Testis (tissue), 2 donors: ENCODE measurements at regions not wholly inside any gene's neighbourhood (a gene's known extent, or its start where the extent isn't known, plus 50 kb on each side); places are given as distances from the start of the nearest gene placed in this dataset.
"Not testable (repeated sequence)": the region's sequence is repeated elsewhere in the genome, so short reads cannot be mapped to it uniquely, and the experiment has no call there.

Experiments
- DNase-seq: peaks from one replicate; pipeline ENCODE4 v3.0.0-alpha.2; 2019
- H3K27ac ChIP-seq, 2 donors: fragments of 200-600 bp; sonication (generic); one replicate each; pipeline ENCODE4 v1.5.1; 2019
- H3K27me3 ChIP-seq: fragments of 200-600 bp; sonication (generic); one replicate; pipeline ENCODE4 v1.5.1; 2019
- H3K36me3 ChIP-seq: fragments of 200-600 bp; sonication (generic); one replicate; pipeline ENCODE4 v1.5.1; 2017; ENCODE audit warnings: low read depth; ENCODE audit errors: missing control alignments
- H3K4me1 ChIP-seq: fragments of 200-600 bp; sonication (generic); one replicate; pipeline ENCODE4 v1.5.1; 2019
- H3K4me3 ChIP-seq, 2 donors: fragments of 200-600 bp; sonication (generic); one replicate each; pipeline ENCODE4 v1.5.1; 2017 to 2019
- H3K9me3 ChIP-seq: fragments of 200-600 bp; sonication (generic); one replicate; pipeline ENCODE4 v1.5.1; 2017
- POLR2A ChIP-seq: fragments of 450-650 bp; IDR thresholded peaks from one replicate; pipeline ENCODE4 v1.6.1; 2017; ENCODE audit warnings: antibody characterized with exemption, mild to moderate bottlenecking, moderate library complexity
- WGBS, 2 donors: methylation state at CpG; one replicate each; pipeline ENCODE4 v1.1.5; 2018; 5-methylcytosine and 5-hydroxymethylcytosine counted together
- intact Hi-C: fragments of 100-400 bp; cut with DNase I; formaldehyde crosslinking; loops from one replicate; pipeline ENCODE4 v1.15.1; 2023; ENCODE audit warnings: low total_unique reads
- TF ChIP-seq, protein P1 (sequence below), 3 experiments: fragments of 450-650 bp in 2 of 3; fragments of 200-600 bp in 1 of 3; sonication (generic) in 1 of 3; IDR thresholded peaks; one replicate each; pipeline ENCODE4 v1.5.1; 2016 to 2019; ENCODE audit warnings: antibody characterized with exemption in 3 of 3, mild to moderate bottlenecking in 2 of 3, moderate library complexity in 1 of 3

DNA sequence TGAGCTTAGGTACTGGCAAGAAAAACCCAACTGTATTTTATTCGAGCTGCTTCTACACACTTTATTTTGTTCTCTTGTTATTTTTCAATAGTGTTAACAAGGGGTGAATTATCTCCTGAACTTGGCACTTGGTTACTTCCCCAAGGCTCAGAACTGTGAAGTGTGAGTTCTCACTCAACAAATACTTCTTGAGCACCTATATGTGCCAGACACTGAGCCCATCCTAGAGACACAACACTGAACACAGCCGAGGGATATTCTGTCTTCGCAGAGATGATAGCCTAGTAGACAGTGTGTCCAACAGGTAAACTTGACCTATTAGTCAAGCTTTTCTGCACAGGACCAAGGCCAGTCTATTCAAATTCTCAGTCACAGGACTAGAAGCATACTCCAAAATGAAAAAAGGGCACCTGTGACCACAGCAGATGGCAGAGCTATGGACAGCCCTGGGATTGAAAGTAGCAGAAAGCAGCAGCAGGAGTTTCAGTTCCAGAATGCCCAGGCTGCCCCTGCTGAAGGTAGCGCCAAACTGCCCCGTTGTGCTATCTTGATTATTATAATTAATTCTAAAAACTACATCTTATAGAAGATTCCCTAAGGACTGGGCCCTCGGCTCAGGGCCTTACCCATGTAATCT, 77.8 kb upstream of the TAB2 start:
- DNase-seq: no peak
- no peaks in the 10 kb centered on the region for H3K9me3 ChIP-seq
- WGBS, 2 donors: 93 to 95% methylated on average over 6 of the region's 6 CpGs

DNA sequence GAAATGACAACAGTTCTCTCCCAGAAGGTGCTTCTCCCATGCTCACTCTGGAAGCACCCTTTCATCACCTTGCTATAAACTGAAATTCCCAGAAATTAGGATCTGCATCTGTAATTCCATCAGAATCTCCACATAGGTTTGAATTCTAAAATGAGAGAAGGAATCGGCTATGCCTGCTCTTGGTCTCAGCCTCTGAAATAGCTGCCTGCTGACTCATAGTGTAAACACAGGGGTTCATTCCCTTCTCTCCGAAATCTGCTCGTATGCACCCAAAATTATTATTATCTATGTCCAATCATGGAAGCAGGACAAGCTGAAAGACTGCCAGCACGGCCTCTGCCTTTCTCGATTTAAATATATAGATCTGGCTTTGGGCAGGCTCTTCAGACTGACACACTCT, 74.6 kb upstream of the TAB2 start:
- Histone ChIP-seq H3K27me3 (no peaks in the 10 kb centered on the region), H3K36me3 (no peaks in the 10 kb centered on the region), H3K4me3 (no peak overlapping the region), H3K4me1 (no peaks in the 10 kb centered on the region), H3K27ac (no peak overlapping the region), H3K9me3 (no peaks in the 10 kb centered on the region)
- no peak for DNase-seq
- 82 to 89% methylated on average over 5 of the region's 5 CpGs for WGBS, 2 donors
- intact Hi-C loops: no loop called here
- TF ChIP-seq, protein P1, sequence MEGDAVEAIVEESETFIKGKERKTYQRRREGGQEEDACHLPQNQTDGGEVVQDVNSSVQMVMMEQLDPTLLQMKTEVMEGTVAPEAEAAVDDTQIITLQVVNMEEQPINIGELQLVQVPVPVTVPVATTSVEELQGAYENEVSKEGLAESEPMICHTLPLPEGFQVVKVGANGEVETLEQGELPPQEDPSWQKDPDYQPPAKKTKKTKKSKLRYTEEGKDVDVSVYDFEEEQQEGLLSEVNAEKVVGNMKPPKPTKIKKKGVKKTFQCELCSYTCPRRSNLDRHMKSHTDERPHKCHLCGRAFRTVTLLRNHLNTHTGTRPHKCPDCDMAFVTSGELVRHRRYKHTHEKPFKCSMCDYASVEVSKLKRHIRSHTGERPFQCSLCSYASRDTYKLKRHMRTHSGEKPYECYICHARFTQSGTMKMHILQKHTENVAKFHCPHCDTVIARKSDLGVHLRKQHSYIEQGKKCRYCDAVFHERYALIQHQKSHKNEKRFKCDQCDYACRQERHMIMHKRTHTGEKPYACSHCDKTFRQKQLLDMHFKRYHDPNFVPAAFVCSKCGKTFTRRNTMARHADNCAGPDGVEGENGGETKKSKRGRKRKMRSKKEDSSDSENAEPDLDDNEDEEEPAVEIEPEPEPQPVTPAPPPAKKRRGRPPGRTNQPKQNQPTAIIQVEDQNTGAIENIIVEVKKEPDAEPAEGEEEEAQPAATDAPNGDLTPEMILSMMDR (IDR thresholded peaks at IDR 0.05): no peak
- TF ChIP-seq POLR2A: no peak

More for the DNA sequence above, 77.8 kb upstream of the TAB2 start:
- Histone ChIP-seq H3K27ac (no peak overlapping the region), H3K4me1 (no peaks in the 10 kb centered on the region), H3K27me3 (no peaks in the 10 kb centered on the region), H3K4me3 (no peak overlapping the region), H3K36me3 (no peaks in the 10 kb centered on the region)
- TF ChIP-seq, protein P1 (IDR thresholded peaks at IDR 0.05): no peak
- TF ChIP-seq POLR2A: no peak
- intact Hi-C loops: no loop called here

DNA sequence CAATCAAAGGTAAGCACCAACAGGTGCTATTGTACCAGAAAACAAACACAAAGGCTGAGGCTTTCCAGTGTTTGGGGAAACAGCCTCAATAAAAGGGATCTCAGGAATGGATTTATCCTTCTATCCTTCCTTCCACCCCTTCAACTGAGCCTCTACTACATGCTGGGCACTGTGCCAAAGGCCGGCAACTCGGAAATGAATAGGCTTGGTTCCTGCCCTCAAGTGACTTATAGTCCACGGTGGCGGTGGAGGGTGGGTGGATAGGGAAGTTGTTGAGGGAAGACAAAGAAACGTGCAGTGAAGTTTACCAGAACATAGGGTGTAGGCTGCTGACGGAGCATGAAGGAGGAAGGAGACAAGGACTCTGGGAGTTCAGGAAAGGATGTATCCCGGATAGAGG, 73.4 kb upstream of the TAB2 start:
- TF ChIP-seq, protein P1 (IDR thresholded peaks at IDR 0.05): no peak
- TF ChIP-seq POLR2A: no peak
- Histone ChIP-seq H3K9me3 (no peaks in the 10 kb centered on the region), H3K27ac (no peak overlapping the region), H3K36me3 (no peaks in the 10 kb centered on the region), H3K4me1 (no peaks in the 10 kb centered on the region), H3K27me3 (no peaks in the 10 kb centered on the region), H3K4me3 (no peak overlapping the region)
- intact Hi-C loops: no loop called here
- no peak for DNase-seq
- 70 to 76% methylated on average over 7 of the region's 7 CpGs for WGBS, 2 donors

GRCh38 chr6:149246691-149247384, 70.7 kb upstream of the TAB2 start:
- intact Hi-C loops: no loop called here
- Histone ChIP-seq H3K27ac (no peak overlapping the region), H3K4me1 (no peaks in the 10 kb centered on the region), H3K9me3 (no peaks in the 10 kb centered on the region), H3K27me3 (no peaks in the 10 kb centered on the region), H3K4me3 (no peak overlapping the region), H3K36me3 (no peaks in the 10 kb centered on the region)
- no peak for DNase-seq
- WGBS, 2 donors: 82 to 83% methylated on average over 13 of the region's 13 CpGs
- TF ChIP-seq, protein P1 (IDR thresholded peaks at IDR 0.05): no peak
- TF ChIP-seq POLR2A: no peak

DNA sequence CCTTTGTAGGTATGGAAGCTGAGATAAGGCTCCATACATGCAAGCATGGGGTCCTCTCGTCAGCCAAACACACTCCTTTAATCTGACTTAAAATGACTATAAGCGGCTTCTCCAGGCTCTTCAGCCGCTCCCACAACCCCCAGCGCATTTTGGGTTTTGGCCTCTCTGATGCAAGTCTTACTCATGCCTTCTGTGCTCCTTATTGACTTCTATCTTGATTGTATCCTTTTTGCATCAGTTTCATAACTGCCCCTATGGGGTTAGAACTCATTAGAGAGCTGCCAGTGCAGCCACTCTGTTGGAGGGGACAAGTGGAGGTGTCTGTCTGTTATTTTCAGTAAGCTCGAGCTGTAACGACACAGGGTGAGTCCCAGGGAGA, 70.1 kb upstream of the TAB2 start:
- WGBS, 2 donors: 93 to 96% methylated on average over 6 of the region's 6 CpGs

DNA sequence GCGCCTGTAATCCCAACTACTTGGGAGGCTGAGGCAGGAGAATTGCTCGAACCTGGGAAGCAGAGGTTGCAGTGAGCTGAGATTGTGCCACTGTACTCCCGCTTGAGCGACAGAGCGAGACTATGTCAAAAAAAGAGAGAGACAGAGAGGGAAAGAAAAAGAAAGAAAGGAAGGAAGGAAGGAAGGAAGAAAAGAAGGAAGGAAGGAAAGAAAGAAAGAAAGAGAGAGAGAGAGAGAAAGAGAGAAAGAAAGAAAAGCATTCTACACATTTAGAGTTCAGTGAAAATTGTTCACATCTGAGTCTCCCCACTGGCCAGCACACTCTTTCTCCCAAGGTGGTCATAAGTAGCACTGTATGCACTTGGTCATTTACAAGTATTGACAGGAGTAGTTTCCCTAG, 69.2 kb upstream of the TAB2 start:
- intact Hi-C loops: not testable (repeated sequence)

More for the DNA sequence above, 70.1 kb upstream of the TAB2 start:
- intact Hi-C loops: no loop called here
- Histone ChIP-seq H3K9me3 (no peaks in the 10 kb centered on the region), H3K36me3 (no peaks in the 10 kb centered on the region), H3K27me3 (no peaks in the 10 kb centered on the region), H3K4me3 (no peak overlapping the region), H3K4me1 (no peaks in the 10 kb centered on the region), H3K27ac (no peak overlapping the region)
- TF ChIP-seq POLR2A: no peak
- TF ChIP-seq, protein P1 (IDR thresholded peaks at IDR 0.05): no peak
- no peak for DNase-seq

More for the DNA sequence above, 69.2 kb upstream of the TAB2 start:
- 91 to 92% methylated on average over 5 of the region's 5 CpGs for WGBS, 2 donors
- not testable (repeated sequence) for H3K36me3 ChIP-seq, DNase-seq, H3K4me1 ChIP-seq, H3K27ac ChIP-seq, H3K4me3 ChIP-seq, H3K27me3 ChIP-seq, H3K9me3 ChIP-seq
